ENCODE measurements at regions not wholly inside any gene's neighbourhood (a gene's known extent, or its start where the extent isn't known, plus 50 kb on each side); places are given as distances from the start of the nearest gene placed in this dataset.

DNA sequence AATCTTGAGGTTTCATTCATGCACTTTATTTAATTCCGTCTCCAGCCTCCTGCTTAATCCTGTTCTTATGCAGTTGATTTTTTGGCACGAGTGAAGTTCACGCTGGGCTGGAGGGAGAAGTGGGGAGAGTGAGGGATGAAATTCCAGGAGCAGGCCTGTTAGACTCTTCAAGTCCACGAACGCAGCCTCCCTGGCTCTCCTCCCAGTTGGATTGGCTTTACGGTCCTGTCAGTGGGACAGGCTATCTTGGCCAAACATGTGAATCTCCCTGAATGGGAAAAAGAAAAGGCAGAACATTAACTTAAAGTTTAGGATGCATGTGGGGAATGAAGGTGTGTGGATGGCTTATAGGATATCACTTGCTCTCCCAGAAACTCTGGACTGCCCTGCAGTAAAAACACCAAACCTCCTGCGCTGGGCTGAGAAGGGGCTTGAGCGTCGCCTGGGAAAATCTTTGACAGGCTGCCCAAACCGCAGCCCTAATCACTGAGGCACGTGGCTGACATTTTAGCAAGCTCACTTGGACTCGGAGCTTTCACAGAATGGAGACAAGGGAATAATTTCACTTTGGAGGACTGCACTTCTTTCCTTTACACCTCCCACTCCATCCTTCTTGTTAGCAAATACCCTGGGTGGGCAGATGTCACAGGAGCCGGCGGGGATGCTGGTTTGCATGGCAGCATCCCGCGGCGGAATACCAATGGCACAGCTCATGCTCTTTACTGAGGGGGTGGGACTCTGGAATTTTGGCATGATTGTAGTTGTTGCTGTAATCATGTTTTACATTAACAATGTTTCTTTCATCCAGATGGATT lies 93.9 kb downstream of the ACKR3 start:
- TF ChIP-seq FOSL1 (CRISPR knock-in tag; IDR thresholded peaks at IDR 0.05; ENCODE audit: borderline replicate concordance) = no peak
- no peak for TF ChIP-seq ZNF530 (CRISPR knock-in tag; IDR thresholded peaks at IDR 0.05; ENCODE audit: low read depth)

Measured in HepG2 (cell line).